ENCODE measurements at regions not wholly inside any gene's neighbourhood (a gene's known extent, or its start where the extent isn't known, plus 50 kb on each side); places are given as distances from the start of the nearest gene placed in this dataset.

GRCh38 chr18:11339188-11339775, 189.9 kb upstream of the PIEZO2 start:
- no peaks in the 10 kb centered on the region for H3K36me3 Mint-ChIP-seq (ENCODE audit: low read depth)
- H3K4me1 Mint-ChIP-seq (ENCODE audit: low read depth), result no peaks in the 10 kb centered on the region
- H3K27me3 Mint-ChIP-seq (ENCODE audit: low read depth), result no peaks in the 10 kb centered on the region
- H3K9me3 Mint-ChIP-seq, result no peaks in the 10 kb centered on the region
- no peak overlapping the region for H3K4me3 Mint-ChIP-seq (ENCODE audit: low read depth)
- intact Hi-C loops (cut with micrococcal nuclease), result no loop called here
- no peak overlapping the region for H3K27ac Mint-ChIP-seq
- DNase-seq (ENCODE audit: low spot score), result no peak

DNA sequence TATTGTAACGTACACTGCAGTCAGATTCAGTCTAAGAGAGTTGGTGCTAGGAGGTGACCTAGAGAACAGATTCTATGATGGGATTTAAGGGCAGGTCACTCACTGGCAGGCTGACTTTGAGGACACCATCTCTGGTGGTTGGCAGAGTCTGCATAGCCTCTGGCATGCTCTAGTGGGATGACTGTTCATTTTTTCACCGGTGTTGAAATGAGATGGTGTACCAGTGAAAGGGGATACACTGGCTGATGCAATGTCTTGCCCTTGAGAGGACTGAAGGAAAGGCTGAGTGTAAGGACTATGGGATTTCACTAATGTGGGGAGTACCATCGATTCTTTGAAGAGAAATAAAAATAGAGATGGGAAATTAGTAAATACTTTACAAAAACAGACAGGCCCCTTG, 186.9 kb upstream of the PIEZO2 start:
- DNase-seq (ENCODE audit: low spot score), result no peak
- Mint-ChIP-seq H3K4me3 (ENCODE audit: low read depth) (no peak overlapping the region), H3K4me1 (ENCODE audit: low read depth) (no peaks in the 10 kb centered on the region), H3K27me3 (ENCODE audit: low read depth) (no peaks in the 10 kb centered on the region), H3K9me3 (no peaks in the 10 kb centered on the region), H3K36me3 (ENCODE audit: low read depth) (no peaks in the 10 kb centered on the region), H3K27ac (no peak overlapping the region)
- intact Hi-C loops (cut with micrococcal nuclease), result no loop called here

DNA sequence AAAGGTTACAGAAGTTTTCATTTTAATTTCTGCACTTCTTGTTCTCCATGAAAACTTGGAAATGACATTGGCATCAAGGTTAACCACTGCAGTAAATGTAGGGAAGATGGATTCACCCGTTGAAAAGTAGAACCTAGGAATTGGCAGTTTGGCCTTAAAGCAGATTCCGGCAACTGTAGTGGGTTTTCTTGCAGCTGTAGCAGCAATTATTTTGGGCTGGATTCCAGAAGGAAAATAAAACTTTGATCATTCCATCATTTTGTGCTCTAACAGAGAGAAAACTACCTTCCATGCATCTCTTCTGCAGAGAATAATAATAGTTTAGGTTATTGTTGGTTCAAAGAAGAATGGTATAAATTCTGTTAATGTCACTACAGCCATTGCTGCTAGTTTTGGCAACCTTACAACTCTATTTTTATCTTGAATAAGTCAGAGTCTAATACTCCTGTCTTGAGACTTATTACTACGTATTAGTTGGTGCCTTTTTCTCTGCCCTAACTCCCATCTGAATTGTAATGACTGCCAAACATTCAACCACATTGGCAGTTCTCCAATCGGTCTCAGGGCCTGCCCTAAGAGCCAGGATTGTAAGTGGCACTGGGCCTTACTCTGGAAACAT, 178.1 kb upstream of the PIEZO2 start:
- H3K4me3 Mint-ChIP-seq (ENCODE audit: low read depth), result no peak overlapping the region
- no peak for DNase-seq (ENCODE audit: low spot score)
- H3K27me3 Mint-ChIP-seq (ENCODE audit: low read depth), result peaks cover 4% of the 10 kb centered on the region

DNA sequence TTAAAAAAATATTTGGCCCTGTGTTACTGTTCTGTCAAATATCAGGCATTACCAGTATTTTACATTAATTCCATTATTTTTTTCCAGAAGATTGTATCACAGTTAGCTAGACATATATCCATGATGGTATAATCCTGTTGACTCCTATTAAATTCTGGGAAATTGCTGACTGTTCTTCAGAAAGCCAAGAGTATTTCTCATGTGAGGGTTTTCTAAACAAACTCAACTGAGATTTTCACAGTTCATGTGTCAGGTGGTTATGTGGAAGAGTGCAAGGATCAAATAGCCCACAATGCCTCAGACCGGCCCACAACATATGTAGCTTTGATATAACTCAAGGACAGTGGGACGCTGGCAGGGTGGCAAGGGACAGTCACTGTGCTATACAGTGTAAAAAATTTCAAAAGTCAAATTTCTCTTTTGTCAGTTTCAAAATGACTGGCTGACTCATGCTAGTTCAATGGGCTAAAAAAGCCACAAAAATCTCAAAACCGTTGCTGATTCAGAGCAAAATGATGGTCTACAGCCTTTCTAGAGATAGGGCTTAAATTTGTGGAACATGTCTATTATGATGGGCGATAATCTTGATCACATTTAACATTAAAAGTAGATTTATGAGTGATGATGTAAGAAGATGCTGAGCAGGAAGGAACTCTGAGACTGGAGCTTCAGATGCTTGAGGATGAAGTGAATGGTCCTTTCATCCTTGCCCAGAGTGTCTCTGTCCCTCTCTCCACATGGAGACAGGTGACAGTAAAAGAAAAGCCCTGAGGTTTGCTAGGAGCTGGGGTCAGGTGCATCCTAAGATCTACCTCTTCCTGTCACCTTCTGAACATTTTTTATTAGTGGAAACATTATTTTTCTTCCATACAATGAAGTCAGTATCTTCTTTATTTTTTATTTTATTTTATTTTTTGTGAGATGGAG, 175.8 kb upstream of the PIEZO2 start:
- Mint-ChIP-seq H3K4me3 (ENCODE audit: low read depth) (no peak overlapping the region), H3K4me1 (ENCODE audit: low read depth) (peaks cover 7% of the 10 kb centered on the region)

More for the DNA sequence above, 178.1 kb upstream of the PIEZO2 start:
- Mint-ChIP-seq H3K9me3 (no peaks in the 10 kb centered on the region), H3K36me3 (ENCODE audit: low read depth) (no peaks in the 10 kb centered on the region), H3K27ac (no peak overlapping the region), H3K4me1 (ENCODE audit: low read depth) (peaks cover 7% of the 10 kb centered on the region)
- intact Hi-C loops (cut with micrococcal nuclease), result no loop called here

DNA sequence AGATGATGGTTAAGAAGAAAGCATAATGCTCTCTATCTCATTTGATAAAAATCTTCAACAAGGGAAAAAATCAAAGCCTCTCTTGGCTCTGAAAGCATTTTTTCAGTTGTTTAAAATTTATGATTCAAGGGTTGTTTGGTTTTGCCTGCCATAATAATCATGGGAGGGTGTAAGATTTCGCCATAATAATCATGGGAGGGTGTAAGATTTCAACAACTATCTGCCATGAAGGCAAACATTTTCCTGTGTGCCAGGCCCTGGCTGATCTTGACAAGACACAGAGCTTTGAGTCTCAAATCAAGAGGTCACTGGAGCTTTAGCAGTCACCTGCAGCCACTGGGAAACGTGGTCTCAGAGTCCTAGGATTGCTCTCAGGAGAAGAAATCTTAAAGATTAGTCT, 175.1 kb upstream of the PIEZO2 start:
- intact Hi-C loops (cut with micrococcal nuclease), result no loop called here
- no peak for DNase-seq (ENCODE audit: low spot score)
- Mint-ChIP-seq H3K4me3 (ENCODE audit: low read depth) (no peak overlapping the region), H3K27me3 (ENCODE audit: low read depth) (peaks cover 4% of the 10 kb centered on the region), H3K4me1 (ENCODE audit: low read depth) (peaks cover 7% of the 10 kb centered on the region), H3K27ac (no peak overlapping the region), H3K9me3 (no peaks in the 10 kb centered on the region), H3K36me3 (ENCODE audit: low read depth) (no peaks in the 10 kb centered on the region)

More for the DNA sequence above, 175.8 kb upstream of the PIEZO2 start:
- DNase-seq (ENCODE audit: low spot score), result no peak
- intact Hi-C loops (cut with micrococcal nuclease), result no loop called here
- Mint-ChIP-seq H3K36me3 (ENCODE audit: low read depth) (no peaks in the 10 kb centered on the region), H3K9me3 (no peaks in the 10 kb centered on the region), H3K27ac (no peak overlapping the region), H3K27me3 (ENCODE audit: low read depth) (peaks cover 4% of the 10 kb centered on the region)

DNA sequence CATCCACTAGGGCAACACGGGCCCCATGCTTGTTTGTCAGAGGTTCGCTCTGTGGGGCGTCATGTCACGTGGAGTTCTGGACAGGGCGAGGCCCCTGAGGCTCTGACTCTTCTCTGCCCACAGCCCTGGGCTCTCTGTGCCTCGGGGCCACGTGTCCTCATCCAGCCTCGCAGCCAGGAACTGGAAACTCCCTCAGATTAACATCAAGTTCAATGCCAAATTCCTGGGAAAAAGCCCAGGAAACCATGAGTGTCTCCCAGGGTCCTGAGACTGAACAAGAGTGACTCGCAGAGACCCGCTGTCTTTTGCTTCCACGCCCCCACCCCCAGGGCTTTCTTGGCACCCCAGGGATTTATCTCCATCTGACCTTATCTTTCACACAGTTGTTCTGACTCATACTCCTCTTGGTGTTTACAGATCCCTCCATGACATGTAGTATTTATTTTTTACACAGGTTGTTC, 174.0 kb upstream of the PIEZO2 start:
- peaks cover 7% of the 10 kb centered on the region for H3K4me1 Mint-ChIP-seq (ENCODE audit: low read depth)
- DNase-seq (ENCODE audit: low spot score), result no peak
- intact Hi-C loops (cut with micrococcal nuclease), result no loop called here
- H3K9me3 Mint-ChIP-seq, result no peaks in the 10 kb centered on the region
- H3K36me3 Mint-ChIP-seq (ENCODE audit: low read depth), result no peaks in the 10 kb centered on the region
- no peak overlapping the region for H3K4me3 Mint-ChIP-seq (ENCODE audit: low read depth)
- H3K27ac Mint-ChIP-seq, result no peak overlapping the region
- H3K27me3 Mint-ChIP-seq (ENCODE audit: low read depth), result peaks cover 3% of the 10 kb centered on the region

GRCh38 chr18:11322716-11323115, 173.3 kb upstream of the PIEZO2 start:
- Mint-ChIP-seq H3K4me3 (ENCODE audit: low read depth) (no peak overlapping the region), H3K27me3 (ENCODE audit: low read depth) (peaks cover 4% of the 10 kb centered on the region), H3K36me3 (ENCODE audit: low read depth) (no peaks in the 10 kb centered on the region), H3K27ac (no peak overlapping the region), H3K9me3 (no peaks in the 10 kb centered on the region), H3K4me1 (ENCODE audit: low read depth) (peaks cover 7% of the 10 kb centered on the region)
- intact Hi-C loops (cut with micrococcal nuclease), result no loop called here
- DNase-seq (ENCODE audit: low spot score), result no peak

DNA sequence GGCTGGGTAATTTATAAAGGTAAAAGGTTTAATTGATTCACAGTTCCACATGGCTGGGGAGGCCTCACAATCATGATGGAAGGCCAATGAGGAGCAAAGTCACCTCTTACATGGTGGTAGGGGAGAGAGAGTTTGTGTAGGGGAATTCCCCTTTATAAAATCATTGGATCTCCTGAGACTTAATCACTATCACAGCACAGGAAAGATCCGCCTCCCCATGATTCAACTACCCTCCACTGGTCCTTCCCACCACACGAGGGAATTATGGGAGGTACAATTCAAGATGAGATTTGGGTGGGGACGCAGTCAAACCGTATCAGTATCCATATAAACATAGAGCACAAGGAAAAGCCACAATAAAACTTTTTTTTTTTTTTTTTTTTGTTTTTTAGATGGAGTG, 172.6 kb upstream of the PIEZO2 start:
- H3K27ac Mint-ChIP-seq, result no peak overlapping the region
- no peak for DNase-seq (ENCODE audit: low spot score)
- H3K4me3 Mint-ChIP-seq (ENCODE audit: low read depth), result no peak overlapping the region
- H3K9me3 Mint-ChIP-seq, result no peaks in the 10 kb centered on the region
- intact Hi-C loops (cut with micrococcal nuclease), result no loop called here
- H3K4me1 Mint-ChIP-seq (ENCODE audit: low read depth), result peaks cover 7% of the 10 kb centered on the region
- H3K36me3 Mint-ChIP-seq (ENCODE audit: low read depth), result no peaks in the 10 kb centered on the region
- H3K27me3 Mint-ChIP-seq (ENCODE audit: low read depth), result peaks cover 7% of the 10 kb centered on the region

- Mint-ChIP-seq H3K36me3 (ENCODE audit: low read depth) (no peaks in the 10 kb centered on the region), H3K9me3 (no peaks in the 10 kb centered on the region), H3K27me3 (ENCODE audit: low read depth) (peaks cover 7% of the 10 kb centered on the region), H3K4me1 (ENCODE audit: low read depth) (peaks cover 7% of the 10 kb centered on the region), H3K4me3 (ENCODE audit: low read depth) (no peak overlapping the region), H3K27ac (no peak overlapping the region)
- no peak for DNase-seq (ENCODE audit: low spot score)
- intact Hi-C loops (cut with micrococcal nuclease), result no loop called here
Observed at GRCh38 chr18:11320986-11321385, 171.6 kb upstream of the PIEZO2 start.

- no peaks in the 10 kb centered on the region for H3K36me3 Mint-ChIP-seq (ENCODE audit: low read depth)
- H3K9me3 Mint-ChIP-seq, result no peaks in the 10 kb centered on the region
- H3K27me3 Mint-ChIP-seq (ENCODE audit: low read depth), result peaks cover 7% of the 10 kb centered on the region
- H3K4me1 Mint-ChIP-seq (ENCODE audit: low read depth), result no peaks in the 10 kb centered on the region
- intact Hi-C loops (cut with micrococcal nuclease), result loop anchor here (10.0 kb wide), 1 partner anchor 238 kb away; no protein-coding TSS in a partner anchor
- H3K27ac Mint-ChIP-seq, result no peak overlapping the region
- H3K4me3 Mint-ChIP-seq (ENCODE audit: low read depth), result no peak overlapping the region
- no peak for DNase-seq (ENCODE audit: low spot score)
Observed at GRCh38 chr18:11316546-11316945, 167.2 kb upstream of the PIEZO2 start.

DNA sequence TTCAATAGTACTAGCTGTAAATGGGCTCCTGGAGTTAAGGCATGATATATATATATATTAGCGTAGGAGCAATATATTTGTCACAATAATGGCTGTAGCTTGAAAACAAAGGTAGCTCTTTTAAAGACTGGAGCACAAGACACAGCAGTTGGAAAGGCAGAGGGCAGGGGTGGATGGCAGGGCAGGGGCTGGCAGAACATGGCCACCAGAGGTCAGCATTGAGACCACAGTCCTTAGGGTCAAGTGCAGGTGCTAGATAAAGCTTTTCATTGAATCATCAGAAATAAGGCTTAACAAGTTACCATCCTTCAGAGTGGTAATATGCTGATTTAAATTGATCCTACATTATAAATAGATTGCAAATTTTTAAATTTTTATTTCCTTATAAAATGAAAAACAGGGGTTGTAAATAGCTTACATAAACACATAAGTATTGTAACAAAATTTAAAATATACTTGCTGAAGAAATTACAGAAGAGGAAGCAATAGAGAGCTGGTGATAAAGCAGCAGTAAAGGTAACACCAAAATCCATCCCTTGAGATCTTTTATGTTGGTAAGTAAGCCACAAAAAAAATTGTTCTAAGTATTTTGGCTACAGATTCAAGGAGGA, 161.2 kb upstream of the PIEZO2 start:
- H3K4me1 Mint-ChIP-seq (ENCODE audit: low read depth), result peaks cover 5% of the 10 kb centered on the region
- no peak for DNase-seq (ENCODE audit: low spot score)
- intact Hi-C loops (cut with micrococcal nuclease), result loop anchor here (10.0 kb wide), 1 partner anchor 244 kb away; no protein-coding TSS in a partner anchor
- no peaks in the 10 kb centered on the region for H3K9me3 Mint-ChIP-seq
- H3K27me3 Mint-ChIP-seq (ENCODE audit: low read depth), result no peaks in the 10 kb centered on the region
- H3K36me3 Mint-ChIP-seq (ENCODE audit: low read depth), result no peaks in the 10 kb centered on the region
- H3K4me3 Mint-ChIP-seq (ENCODE audit: low read depth), result no peak overlapping the region
- H3K27ac Mint-ChIP-seq, result no peak overlapping the region

- intact Hi-C loops (cut with micrococcal nuclease), result no loop called here
- Mint-ChIP-seq H3K4me1 (ENCODE audit: low read depth) (peaks cover 5% of the 10 kb centered on the region), H3K9me3 (no peaks in the 10 kb centered on the region), H3K4me3 (ENCODE audit: low read depth) (no peak overlapping the region), H3K27me3 (ENCODE audit: low read depth) (no peaks in the 10 kb centered on the region), H3K27ac (no peak overlapping the region), H3K36me3 (ENCODE audit: low read depth) (no peaks in the 10 kb centered on the region)
- DNase-seq (ENCODE audit: low spot score), result no peak
Observed at GRCh38 chr18:11309172-11309571, 159.8 kb upstream of the PIEZO2 start.

All from activated T-helper 2 cell treated with anti-CD3 and anti-CD28 coated beads, Interferon-gamma antibody, Interleukin-2, Interleukin-4, amounts not matched to agents 10 μg/mL and 5 μg/mL and 100 μg/mL, durations not matched to agents 14 hours and 24 hours and 36 hours (primary cell).